GM12865 (cell line): ENCODE measurements at regions not wholly inside any gene's neighbourhood (a gene's known extent, or its start where the extent isn't known, plus 50 kb on each side); places are given as distances from the start of the nearest gene placed in this dataset.

Experiments used
- DNase-seq: peaks from one replicate; pipeline ENCODE4 v3.0.0; 2010; ENCODE audit warnings: low read depth
- H3K4me3 ChIP-seq: 2 replicates; pipeline ENCODE4 v1.5.1; 2011; ENCODE audit warnings: mild to moderate bottlenecking, low read depth, low read length, control low read depth
- CTCF ChIP-seq: IDR thresholded peaks from 2 replicates; pipeline ENCODE4 v1.5.1; 2011; ENCODE audit warnings: low read length, control low read depth, low read depth, inconsistent platforms; ENCODE audit not compliant: insufficient read depth; ENCODE audit errors: missing control alignments

- H3K4me3 ChIP-seq, result no peak overlapping the region
- no peak for TF ChIP-seq CTCF
- DNase-seq, result no peak
Observed at GRCh38 chr12:105761075-105761474, 377.7 kb downstream of the NUAK1 start.

GRCh38 chr12:105764216-105764835, 374.4 kb downstream of the NUAK1 start:
- no peak for TF ChIP-seq CTCF
- DNase-seq, result no peak
- H3K4me3 ChIP-seq, result no peak overlapping the region

- no peak overlapping the region for H3K4me3 ChIP-seq
- DNase-seq, result peak; percentile 14
- TF ChIP-seq CTCF, result no peak
Observed at GRCh38 chr12:105765053-105766014, 373.4 kb downstream of the NUAK1 start.

- no peak for DNase-seq
- no peak for TF ChIP-seq CTCF
- H3K4me3 ChIP-seq, result no peak overlapping the region
Observed at GRCh38 chr12:105766029-105766428, 372.7 kb downstream of the NUAK1 start.

GRCh38 chr12:105769486-105769885, 369.3 kb downstream of the NUAK1 start:
- DNase-seq, result no peak
- TF ChIP-seq CTCF, result no peak
- no peak overlapping the region for H3K4me3 ChIP-seq

- TF ChIP-seq CTCF, result no peak
- no peak for DNase-seq
- H3K4me3 ChIP-seq, result no peak overlapping the region
Observed at GRCh38 chr12:105773471-105773870, 365.3 kb downstream of the NUAK1 start.
